HAP-1 (cell line): ENCODE measurements at regions not wholly inside any gene's neighbourhood (a gene's known extent, or its start where the extent isn't known, plus 50 kb on each side); places are given as distances from the start of the nearest gene placed in this dataset.
"Not testable (repeated sequence)": the region's sequence is repeated elsewhere in the genome, so short reads cannot be mapped to it uniquely, and the experiment has no call there.

ENCODE experiments used
- DNase-seq, 2 experiments: peaks; one replicate each; pipeline ENCODE4 v3.0.0-alpha.2; 2016 to 2020; ENCODE audit warnings: low spot score in 2 of 2
- H3K27me3 ChIP-seq: fragments of 250-450 bp; sonication (Bioruptor Pico); 2 replicates; pipeline ENCODE4 v1.5.1; 2020; ENCODE audit warnings: low read depth, mild to moderate bottlenecking, moderate library complexity
- H3K36me3 ChIP-seq: fragments of 250-450 bp; sonication (Bioruptor Pico); replicated peaks from 2 replicates; pipeline ENCODE4 v1.5.1; 2020; ENCODE audit warnings: mild to moderate bottlenecking
- H3K4me1 ChIP-seq: fragments of 250-450 bp; sonication (Bioruptor Pico); 2 replicates; pipeline ENCODE4 v1.5.1; 2020; ENCODE audit warnings: mild to moderate bottlenecking
- H3K4me3 ChIP-seq: fragments of 250-450 bp; sonication (Bioruptor Pico); 2 replicates; pipeline ENCODE4 v1.5.1; 2020; ENCODE audit warnings: mild to moderate bottlenecking, moderate library complexity
- H3K9me3 ChIP-seq: fragments of 250-450 bp; sonication (Bioruptor Pico); 2 replicates; pipeline ENCODE4 v1.5.1; 2020; ENCODE audit warnings: mild to moderate bottlenecking, moderate library complexity
- in situ Hi-C: fragments of 300-500 bp; cut with MboI; formaldehyde crosslinking; loops from 3 replicates; pipeline ENCODE4 v1.14.3; 2020; ENCODE audit warnings: low sequenced_read_pairs, inconsistent platforms, mixed read lengths

GRCh38 chr20:48373555-48373934 lies 454.3 kb downstream of the PREX1 start:
- Histone ChIP-seq H3K9me3 (no peaks in the 10 kb centered on the region), H3K4me1 (peaks cover 25% of the 10 kb centered on the region), H3K27me3 (no peaks in the 10 kb centered on the region), H3K4me3 (no peak overlapping the region), H3K36me3 (no peaks in the 10 kb centered on the region)
- in situ Hi-C loops: no loop called here
- DNase-seq: no peak

GRCh38 chr20:48372851-48373554 lies 454.8 kb downstream of the PREX1 start:
- H3K9me3 ChIP-seq, H3K4me3 ChIP-seq, DNase-seq, in situ Hi-C loops, H3K27me3 ChIP-seq, H3K36me3 ChIP-seq: not testable (repeated sequence)
- H3K4me1 ChIP-seq: peaks cover 25% of the 10 kb centered on the region

DNA sequence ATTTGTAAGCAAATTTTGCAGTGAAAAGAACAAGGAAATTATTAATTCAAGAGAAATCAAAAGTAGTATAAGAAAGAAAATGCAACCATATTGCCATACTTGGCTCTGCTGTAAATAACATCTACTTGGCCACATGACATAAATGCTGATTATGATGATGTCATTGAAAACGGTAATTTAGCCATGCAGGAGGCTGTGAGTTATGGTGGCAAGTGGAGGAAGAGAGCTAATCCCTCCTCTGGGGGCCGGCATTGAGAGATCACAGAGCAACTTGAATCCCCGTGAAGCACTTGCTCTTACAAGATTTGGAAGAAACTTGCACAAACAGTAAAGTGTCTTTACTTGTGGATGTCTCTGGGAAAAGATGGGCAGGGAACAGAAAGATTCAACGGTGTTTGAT lies 456.6 kb downstream of the PREX1 start:
- peaks cover 22% of the 10 kb centered on the region for H3K4me1 ChIP-seq
- no peak overlapping the region for H3K4me3 ChIP-seq
- no peaks in the 10 kb centered on the region for H3K27me3 ChIP-seq
- no peaks in the 10 kb centered on the region for H3K36me3 ChIP-seq
- H3K9me3 ChIP-seq: no peaks in the 10 kb centered on the region
- DNase-seq: no peak
- in situ Hi-C loops: no loop called here

GRCh38 chr20:48368580-48369021 lies 459.2 kb downstream of the PREX1 start:
- H3K9me3 ChIP-seq, H3K4me3 ChIP-seq, in situ Hi-C loops, H3K36me3 ChIP-seq, DNase-seq, H3K27me3 ChIP-seq, H3K4me1 ChIP-seq: not testable (repeated sequence)

DNA sequence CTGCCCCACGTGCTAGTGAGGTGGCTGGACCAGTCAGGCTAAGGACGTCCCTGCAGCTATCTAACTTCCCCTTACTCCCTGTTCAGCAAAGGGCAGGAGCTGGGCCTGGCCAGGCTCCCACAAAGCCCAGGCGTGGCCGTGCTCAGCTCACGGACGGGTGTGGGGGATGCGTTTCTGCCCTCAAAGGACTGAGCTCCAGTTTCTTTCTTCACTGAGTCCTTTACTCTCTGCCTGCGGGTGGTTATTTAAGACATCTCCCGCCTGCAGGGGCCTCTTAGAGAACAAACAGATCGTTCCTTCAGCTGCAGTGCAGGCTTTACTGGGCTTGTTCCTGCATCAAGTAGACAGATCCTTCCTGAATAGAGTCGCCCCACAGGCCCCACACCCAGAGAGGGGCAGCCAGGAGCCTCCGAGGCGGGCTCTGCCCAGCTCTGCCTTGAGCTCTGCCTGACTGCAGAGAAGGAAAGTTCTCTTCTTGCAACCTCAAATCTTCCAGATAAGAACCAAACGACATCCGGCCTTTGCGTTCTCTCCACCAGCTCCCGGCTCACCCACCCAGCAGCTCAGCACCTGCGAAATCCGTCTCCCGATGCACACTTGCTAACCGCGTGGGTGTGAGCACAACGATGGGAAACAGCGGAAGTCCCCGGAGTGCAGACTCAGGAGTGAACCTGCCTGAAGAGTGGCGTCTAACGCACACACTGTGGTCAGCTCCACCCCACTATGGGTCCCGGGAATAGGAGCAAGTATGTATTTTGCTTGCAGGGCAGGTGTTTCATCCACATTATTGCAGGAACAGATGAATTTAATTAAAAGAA lies 460.0 kb downstream of the PREX1 start:
- H3K4me3 ChIP-seq, H3K27me3 ChIP-seq, H3K9me3 ChIP-seq, H3K36me3 ChIP-seq, H3K4me1 ChIP-seq, in situ Hi-C loops, DNase-seq: not testable (repeated sequence)

DNA sequence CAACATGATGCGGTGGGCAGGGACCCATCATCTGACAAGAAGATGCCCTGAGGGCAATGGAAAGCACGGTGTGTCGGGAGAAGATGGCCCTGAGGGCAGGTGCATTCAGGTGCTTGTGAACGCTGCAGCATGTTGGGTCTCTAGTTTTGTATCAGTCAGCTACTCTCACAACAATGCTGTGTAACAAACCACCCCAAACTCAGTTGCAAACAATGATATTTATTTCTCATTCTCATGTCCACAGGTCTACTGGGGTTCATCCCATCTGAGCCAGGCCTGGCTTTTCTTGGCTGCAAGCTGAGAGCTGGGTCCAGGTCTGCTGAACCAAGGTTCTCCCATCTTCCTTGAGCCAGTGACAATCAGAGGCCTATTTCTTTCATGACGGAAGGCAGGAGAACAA lies 461.6 kb downstream of the PREX1 start:
- DNase-seq: no peak
- H3K36me3 ChIP-seq: no peaks in the 10 kb centered on the region
- no peaks in the 10 kb centered on the region for H3K9me3 ChIP-seq
- H3K4me1 ChIP-seq: no peaks in the 10 kb centered on the region
- in situ Hi-C loops: no loop called here
- H3K27me3 ChIP-seq: no peaks in the 10 kb centered on the region
- H3K4me3 ChIP-seq: no peak overlapping the region

GRCh38 chr20:48364688-48365421 lies 462.9 kb downstream of the PREX1 start:
- DNase-seq: no peak
- in situ Hi-C loops: no loop called here
- no peaks in the 10 kb centered on the region for H3K4me1 ChIP-seq

GRCh38 chr20:48364055-48364454 lies 463.7 kb downstream of the PREX1 start:
- Histone ChIP-seq H3K9me3 (no peaks in the 10 kb centered on the region), H3K36me3 (no peaks in the 10 kb centered on the region), H3K27me3 (no peaks in the 10 kb centered on the region), H3K4me3 (no peak overlapping the region), H3K4me1 (no peaks in the 10 kb centered on the region)
- in situ Hi-C loops: no loop called here
- DNase-seq: no peak

More at GRCh38 chr20:48364688-48365421, 462.9 kb downstream of the PREX1 start:
- no peaks in the 10 kb centered on the region for H3K36me3 ChIP-seq
- H3K9me3 ChIP-seq: no peaks in the 10 kb centered on the region
- H3K27me3 ChIP-seq: no peaks in the 10 kb centered on the region
- H3K4me3 ChIP-seq: no peak overlapping the region

- no peak for DNase-seq
- no peaks in the 10 kb centered on the region for H3K4me1 ChIP-seq
- no peak overlapping the region for H3K4me3 ChIP-seq
- no peaks in the 10 kb centered on the region for H3K36me3 ChIP-seq
- in situ Hi-C loops: no loop called here
- H3K27me3 ChIP-seq: no peaks in the 10 kb centered on the region
- no peaks in the 10 kb centered on the region for H3K9me3 ChIP-seq
Observed at GRCh38 chr20:48360342-48360975, 467.3 kb downstream of the PREX1 start.

DNA sequence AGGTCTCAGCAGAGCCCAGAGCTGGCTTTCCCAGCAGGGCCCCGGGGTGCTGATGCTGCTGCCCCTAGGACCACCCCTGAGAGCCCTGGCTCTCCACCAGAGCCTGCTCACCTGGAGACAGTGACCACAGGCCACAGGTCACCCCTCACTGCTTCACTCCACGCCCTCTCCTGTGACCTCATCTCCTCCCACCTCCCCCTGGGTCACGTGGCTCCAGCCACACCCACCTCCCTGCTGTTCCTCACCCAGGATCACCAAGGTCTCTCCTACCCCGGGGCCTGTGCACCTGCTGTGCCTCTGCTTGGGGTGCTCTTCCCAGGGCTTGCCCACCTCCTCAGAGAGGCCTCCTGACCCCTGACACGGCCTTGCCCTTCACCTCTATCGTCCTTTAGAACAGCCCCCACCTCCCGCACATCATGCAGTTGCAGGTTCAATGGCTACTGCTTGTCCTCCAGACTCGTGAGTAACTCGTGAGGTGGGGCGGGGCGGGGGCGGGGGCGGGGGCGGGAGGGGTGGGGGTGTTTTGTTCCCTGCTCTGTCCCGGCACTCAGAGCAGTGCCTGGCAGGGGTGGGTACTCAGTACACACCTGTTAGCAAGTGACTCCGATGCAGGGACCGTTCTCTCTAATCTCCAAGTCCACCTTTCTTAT lies 468.0 kb downstream of the PREX1 start:
- no peaks in the 10 kb centered on the region for H3K27me3 ChIP-seq
- no peak overlapping the region for H3K4me3 ChIP-seq
- no peaks in the 10 kb centered on the region for H3K4me1 ChIP-seq
- in situ Hi-C loops: no loop called here
- no peaks in the 10 kb centered on the region for H3K36me3 ChIP-seq
- H3K9me3 ChIP-seq: no peaks in the 10 kb centered on the region
- DNase-seq: no peak

- DNase-seq, H3K9me3 ChIP-seq, H3K4me3 ChIP-seq, H3K4me1 ChIP-seq, H3K27me3 ChIP-seq, H3K36me3 ChIP-seq, in situ Hi-C loops: not testable (repeated sequence)
Observed at GRCh38 chr20:48359055-48359390, 468.8 kb downstream of the PREX1 start.

GRCh38 chr20:48358176-48359054 lies 469.4 kb downstream of the PREX1 start:
- Histone ChIP-seq H3K9me3 (no peaks in the 10 kb centered on the region; the same call in 1 of the 2 replicates), H3K36me3 (no peaks in the 10 kb centered on the region), H3K4me3 (no peak overlapping the region), H3K27me3 (no peaks in the 10 kb centered on the region), H3K4me1 (no peaks in the 10 kb centered on the region)
- no peak for DNase-seq
- in situ Hi-C loops: no loop called here
